ENCODE measurements at regions not wholly inside any gene's neighbourhood (a gene's known extent, or its start where the extent isn't known, plus 50 kb on each side); places are given as distances from the start of the nearest gene placed in this dataset.
A peak's percentile ranks its signal among the peaks of the same experiment; 100 is the strongest.

DNA sequence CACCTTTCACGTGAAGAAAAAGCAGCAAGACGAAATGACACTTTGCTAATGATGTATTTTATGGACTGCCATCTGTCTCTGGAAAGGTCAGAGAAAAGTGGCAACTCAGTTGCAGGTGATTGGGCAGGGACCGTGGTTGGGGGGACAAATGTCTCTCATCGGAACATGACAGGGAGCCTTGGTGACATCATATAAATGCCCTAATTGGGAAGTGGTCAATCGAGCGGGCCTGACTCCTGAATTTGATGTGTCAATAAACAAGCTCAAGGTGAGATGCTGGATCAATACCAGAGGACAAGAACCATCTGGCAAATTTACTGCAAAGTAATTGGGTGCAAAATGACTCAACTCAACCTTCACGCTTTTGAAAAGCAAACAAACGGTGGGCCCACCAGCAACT is 151.9 kb upstream of the SKOR2 start:
- TF ChIP-seq, protein P1, sequence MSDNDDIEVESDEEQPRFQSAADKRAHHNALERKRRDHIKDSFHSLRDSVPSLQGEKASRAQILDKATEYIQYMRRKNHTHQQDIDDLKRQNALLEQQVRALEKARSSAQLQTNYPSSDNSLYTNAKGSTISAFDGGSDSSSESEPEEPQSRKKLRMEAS (IDR thresholded peaks at IDR 0.05): no peak
- no peak for TF ChIP-seq CEBPB (IDR thresholded peaks at IDR 0.05)
- TF ChIP-seq RAD21 (IDR thresholded peaks at IDR 0.05; ENCODE audit: low read depth): no peak
- no peak for TF ChIP-seq TCF12 (IDR thresholded peaks at IDR 0.05; ENCODE audit: low read depth)
- no peak for TF ChIP-seq ZBTB7A (IDR thresholded peaks at IDR 0.05; ENCODE audit: low read depth)
- TF ChIP-seq CREB1 (IDR thresholded peaks at IDR 0.05; ENCODE audit: low read depth): no peak
- TF ChIP-seq EP300 (IDR thresholded peaks at IDR 0.05; ENCODE audit: borderline replicate concordance): no peak
- TF ChIP-seq, protein P2, sequence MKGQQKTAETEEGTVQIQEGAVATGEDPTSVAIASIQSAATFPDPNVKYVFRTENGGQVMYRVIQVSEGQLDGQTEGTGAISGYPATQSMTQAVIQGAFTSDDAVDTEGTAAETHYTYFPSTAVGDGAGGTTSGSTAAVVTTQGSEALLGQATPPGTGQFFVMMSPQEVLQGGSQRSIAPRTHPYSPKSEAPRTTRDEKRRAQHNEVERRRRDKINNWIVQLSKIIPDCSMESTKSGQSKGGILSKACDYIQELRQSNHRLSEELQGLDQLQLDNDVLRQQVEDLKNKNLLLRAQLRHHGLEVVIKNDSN (IDR thresholded peaks at IDR 0.05): no peak
- no peak for TF ChIP-seq TAF1 (IDR thresholded peaks at IDR 0.05; ENCODE audit: low read depth)
- no peak for TF ChIP-seq EGR1 (IDR thresholded peaks at IDR 0.05)
- TF ChIP-seq TEAD4 (IDR thresholded peaks at IDR 0.05): no peak
- no peak for TF ChIP-seq FOXM1 (IDR thresholded peaks at IDR 0.05; ENCODE audit: borderline replicate concordance, low read depth)

DNA sequence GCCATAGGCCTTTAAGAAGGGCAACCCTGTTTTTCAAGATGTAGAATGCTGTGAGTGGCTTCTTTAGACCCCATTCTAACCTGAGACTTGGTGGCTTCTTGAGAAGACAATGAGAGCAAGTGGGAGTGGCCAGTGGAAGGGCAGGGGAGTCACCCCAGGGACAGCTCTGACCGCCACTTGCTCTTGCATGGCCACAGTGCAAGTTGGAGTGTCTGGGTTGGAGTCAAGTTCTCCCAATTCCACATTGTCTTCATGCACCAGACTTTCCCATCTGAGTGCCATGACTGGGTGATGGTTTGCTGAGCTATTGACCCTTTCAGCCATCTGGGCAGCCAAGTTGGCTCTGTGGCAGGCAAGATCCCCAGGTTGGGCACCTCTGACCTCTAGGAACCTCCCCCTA is 148.0 kb upstream of the SKOR2 start:
- TF ChIP-seq FOXM1 (IDR thresholded peaks at IDR 0.05; ENCODE audit: borderline replicate concordance, low read depth): no peak
- TF ChIP-seq TCF12 (IDR thresholded peaks at IDR 0.05; ENCODE audit: low read depth): no peak
- no peak for TF ChIP-seq EP300 (IDR thresholded peaks at IDR 0.05; ENCODE audit: borderline replicate concordance)
- TF ChIP-seq NFIC (IDR thresholded peaks at IDR 0.05): no peak
- TF ChIP-seq, protein P3, sequence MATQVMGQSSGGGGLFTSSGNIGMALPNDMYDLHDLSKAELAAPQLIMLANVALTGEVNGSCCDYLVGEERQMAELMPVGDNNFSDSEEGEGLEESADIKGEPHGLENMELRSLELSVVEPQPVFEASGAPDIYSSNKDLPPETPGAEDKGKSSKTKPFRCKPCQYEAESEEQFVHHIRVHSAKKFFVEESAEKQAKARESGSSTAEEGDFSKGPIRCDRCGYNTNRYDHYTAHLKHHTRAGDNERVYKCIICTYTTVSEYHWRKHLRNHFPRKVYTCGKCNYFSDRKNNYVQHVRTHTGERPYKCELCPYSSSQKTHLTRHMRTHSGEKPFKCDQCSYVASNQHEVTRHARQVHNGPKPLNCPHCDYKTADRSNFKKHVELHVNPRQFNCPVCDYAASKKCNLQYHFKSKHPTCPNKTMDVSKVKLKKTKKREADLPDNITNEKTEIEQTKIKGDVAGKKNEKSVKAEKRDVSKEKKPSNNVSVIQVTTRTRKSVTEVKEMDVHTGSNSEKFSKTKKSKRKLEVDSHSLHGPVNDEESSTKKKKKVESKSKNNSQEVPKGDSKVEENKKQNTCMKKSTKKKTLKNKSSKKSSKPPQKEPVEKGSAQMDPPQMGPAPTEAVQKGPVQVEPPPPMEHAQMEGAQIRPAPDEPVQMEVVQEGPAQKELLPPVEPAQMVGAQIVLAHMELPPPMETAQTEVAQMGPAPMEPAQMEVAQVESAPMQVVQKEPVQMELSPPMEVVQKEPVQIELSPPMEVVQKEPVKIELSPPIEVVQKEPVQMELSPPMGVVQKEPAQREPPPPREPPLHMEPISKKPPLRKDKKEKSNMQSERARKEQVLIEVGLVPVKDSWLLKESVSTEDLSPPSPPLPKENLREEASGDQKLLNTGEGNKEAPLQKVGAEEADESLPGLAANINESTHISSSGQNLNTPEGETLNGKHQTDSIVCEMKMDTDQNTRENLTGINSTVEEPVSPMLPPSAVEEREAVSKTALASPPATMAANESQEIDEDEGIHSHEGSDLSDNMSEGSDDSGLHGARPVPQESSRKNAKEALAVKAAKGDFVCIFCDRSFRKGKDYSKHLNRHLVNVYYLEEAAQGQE (IDR thresholded peaks at IDR 0.05; ENCODE audit: low read depth): no peak
- TF ChIP-seq, protein P2 (IDR thresholded peaks at IDR 0.05): no peak
- no peak for TF ChIP-seq CEBPB (IDR thresholded peaks at IDR 0.05)
- TF ChIP-seq TEAD4 (IDR thresholded peaks at IDR 0.05): no peak
- TF ChIP-seq YY1 (IDR thresholded peaks at IDR 0.05; ENCODE audit: low read depth): no peak
- TF ChIP-seq ZBTB7A (IDR thresholded peaks at IDR 0.05; ENCODE audit: low read depth): no peak
- TF ChIP-seq, protein P1 (IDR thresholded peaks at IDR 0.05): no peak

DNA sequence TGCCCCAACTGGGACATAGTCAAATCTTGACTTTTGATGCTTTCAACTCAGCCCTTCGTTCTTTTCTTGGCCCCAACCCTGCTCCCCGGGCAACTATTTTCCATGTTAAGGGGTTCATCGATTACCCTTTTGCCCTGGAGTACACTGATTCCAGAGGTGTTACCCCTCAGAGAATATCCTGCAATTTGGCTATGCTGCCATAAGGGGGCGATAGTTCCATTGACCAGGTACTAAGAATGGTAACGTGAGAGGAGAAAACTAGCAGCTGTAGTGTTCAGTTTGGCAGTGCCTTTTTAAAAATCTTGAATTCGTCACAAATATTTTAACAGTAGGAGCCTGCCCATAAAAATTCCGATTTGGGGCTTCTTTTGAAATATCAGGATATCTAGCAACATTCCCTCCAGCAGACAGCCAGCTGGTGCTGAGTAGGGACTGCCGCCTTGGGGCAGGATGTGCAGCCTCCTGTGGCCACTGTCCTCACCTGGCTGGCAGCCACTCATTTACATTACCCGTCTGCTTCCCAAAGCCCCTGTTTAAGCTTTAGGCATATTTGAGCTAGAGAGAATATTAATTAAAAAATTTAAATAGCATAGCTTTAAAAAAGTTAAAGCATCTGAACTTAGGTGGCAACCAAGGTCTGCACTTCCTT is 146.3 kb upstream of the SKOR2 start:
- TF ChIP-seq RAD21 (IDR thresholded peaks at IDR 0.05; ENCODE audit: low read depth): peak; percentile 57
- no peak for TF ChIP-seq CREB1 (IDR thresholded peaks at IDR 0.05; ENCODE audit: low read depth)

DNA sequence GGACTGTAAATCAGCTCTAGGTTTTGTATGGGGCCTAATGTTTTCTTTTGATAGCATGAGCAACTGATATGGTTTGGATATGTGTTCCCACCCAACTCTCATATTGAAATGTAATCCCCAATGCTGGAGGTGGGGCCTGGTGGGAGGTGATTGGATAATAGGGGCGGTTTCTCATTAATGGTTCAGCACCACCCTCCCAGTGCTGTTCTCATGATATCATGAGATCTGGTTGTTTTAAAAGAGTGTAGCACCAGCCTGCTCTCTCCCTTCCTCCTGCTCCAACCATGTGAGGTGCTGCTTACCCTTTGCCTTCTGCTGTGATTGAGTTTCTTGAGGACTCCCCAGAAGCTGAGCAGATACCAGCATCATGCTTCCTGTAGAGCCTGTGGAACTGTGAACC is 140.2 kb upstream of the SKOR2 start:
- no peak for TF ChIP-seq FOXM1 (IDR thresholded peaks at IDR 0.05; ENCODE audit: borderline replicate concordance, low read depth)
- TF ChIP-seq EP300 (IDR thresholded peaks at IDR 0.05; ENCODE audit: borderline replicate concordance): no peak
- TF ChIP-seq, protein P1 (IDR thresholded peaks at IDR 0.05): no peak
- TF ChIP-seq, protein P3 (IDR thresholded peaks at IDR 0.05; ENCODE audit: low read depth): no peak
- TF ChIP-seq TEAD4 (IDR thresholded peaks at IDR 0.05): no peak

DNA sequence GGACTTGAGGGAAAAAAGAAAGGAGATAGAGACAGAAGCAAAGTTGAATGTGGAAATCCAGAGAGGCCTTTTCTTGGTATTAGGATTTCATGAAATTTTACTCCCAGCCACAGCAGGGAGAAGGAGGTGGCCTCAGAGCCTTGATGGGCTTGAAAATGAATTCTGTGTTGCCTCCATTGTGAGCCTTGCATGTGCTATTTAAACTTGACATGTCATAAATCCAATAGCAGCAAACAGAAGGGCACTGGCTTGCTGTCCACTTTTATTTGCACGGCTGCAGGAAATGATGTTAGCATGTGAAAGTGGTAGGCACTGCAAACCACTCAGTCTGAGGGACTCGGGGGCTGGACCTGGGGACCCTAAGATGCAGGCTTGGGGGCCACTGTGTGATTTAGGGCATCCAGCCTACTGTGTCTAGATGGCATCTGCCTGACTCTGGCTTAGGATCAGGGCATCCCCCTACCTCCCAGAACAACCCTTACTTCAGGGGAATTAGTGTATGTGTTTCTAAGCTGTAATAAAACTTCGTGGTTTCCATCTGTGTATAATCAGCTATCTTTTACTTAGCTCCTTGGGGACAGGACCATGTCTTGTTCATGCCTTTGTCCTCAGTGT is 139.1 kb upstream of the SKOR2 start:
- TF ChIP-seq YY1 (IDR thresholded peaks at IDR 0.05; ENCODE audit: low read depth) (no peak), EP300 (IDR thresholded peaks at IDR 0.05; ENCODE audit: borderline replicate concordance) (no peak), TAF1 (IDR thresholded peaks at IDR 0.05; ENCODE audit: low read depth) (no peak), CREB1 (IDR thresholded peaks at IDR 0.05; ENCODE audit: low read depth) (no peak), TEAD4 (IDR thresholded peaks at IDR 0.05) (no peak)
- TF ChIP-seq, protein P2 (IDR thresholded peaks at IDR 0.05): no peak
- TF ChIP-seq, protein P1 (IDR thresholded peaks at IDR 0.05): no peak
